GM12874 (cell line): ENCODE measurements at regions not wholly inside any gene's neighbourhood (a gene's known extent, or its start where the extent isn't known, plus 50 kb on each side); places are given as distances from the start of the nearest gene placed in this dataset.

Source experiments
- TF ChIP-seq, protein P1 (sequence below): IDR thresholded peaks from 2 replicates; pipeline ENCODE4 v1.5.1; 2011; ENCODE audit warnings: low read depth, mild to moderate bottlenecking, control low read depth, low read length, moderate library complexity; ENCODE audit not compliant: insufficient read depth

DNA sequence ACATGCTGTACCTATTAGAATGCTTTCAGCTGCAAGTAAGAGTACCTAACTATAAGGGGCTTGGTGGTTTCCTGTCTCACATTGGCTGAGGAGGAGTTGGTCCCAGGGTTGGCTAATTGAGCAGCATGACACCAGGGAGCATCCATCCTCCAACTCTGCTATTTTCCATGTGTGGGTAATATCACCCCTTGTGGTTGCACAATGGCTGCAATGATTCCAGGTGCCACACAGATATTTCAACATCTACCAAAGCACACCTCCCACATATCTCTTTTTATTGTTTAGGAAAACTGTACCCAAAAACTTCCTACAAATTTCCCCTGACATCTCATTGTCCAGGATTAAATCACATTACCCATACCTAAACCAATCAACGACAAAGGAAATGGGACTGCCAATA is 118.0 kb upstream of the EEA1 start:
- TF ChIP-seq, protein P1, sequence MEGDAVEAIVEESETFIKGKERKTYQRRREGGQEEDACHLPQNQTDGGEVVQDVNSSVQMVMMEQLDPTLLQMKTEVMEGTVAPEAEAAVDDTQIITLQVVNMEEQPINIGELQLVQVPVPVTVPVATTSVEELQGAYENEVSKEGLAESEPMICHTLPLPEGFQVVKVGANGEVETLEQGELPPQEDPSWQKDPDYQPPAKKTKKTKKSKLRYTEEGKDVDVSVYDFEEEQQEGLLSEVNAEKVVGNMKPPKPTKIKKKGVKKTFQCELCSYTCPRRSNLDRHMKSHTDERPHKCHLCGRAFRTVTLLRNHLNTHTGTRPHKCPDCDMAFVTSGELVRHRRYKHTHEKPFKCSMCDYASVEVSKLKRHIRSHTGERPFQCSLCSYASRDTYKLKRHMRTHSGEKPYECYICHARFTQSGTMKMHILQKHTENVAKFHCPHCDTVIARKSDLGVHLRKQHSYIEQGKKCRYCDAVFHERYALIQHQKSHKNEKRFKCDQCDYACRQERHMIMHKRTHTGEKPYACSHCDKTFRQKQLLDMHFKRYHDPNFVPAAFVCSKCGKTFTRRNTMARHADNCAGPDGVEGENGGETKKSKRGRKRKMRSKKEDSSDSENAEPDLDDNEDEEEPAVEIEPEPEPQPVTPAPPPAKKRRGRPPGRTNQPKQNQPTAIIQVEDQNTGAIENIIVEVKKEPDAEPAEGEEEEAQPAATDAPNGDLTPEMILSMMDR = no peak

DNA sequence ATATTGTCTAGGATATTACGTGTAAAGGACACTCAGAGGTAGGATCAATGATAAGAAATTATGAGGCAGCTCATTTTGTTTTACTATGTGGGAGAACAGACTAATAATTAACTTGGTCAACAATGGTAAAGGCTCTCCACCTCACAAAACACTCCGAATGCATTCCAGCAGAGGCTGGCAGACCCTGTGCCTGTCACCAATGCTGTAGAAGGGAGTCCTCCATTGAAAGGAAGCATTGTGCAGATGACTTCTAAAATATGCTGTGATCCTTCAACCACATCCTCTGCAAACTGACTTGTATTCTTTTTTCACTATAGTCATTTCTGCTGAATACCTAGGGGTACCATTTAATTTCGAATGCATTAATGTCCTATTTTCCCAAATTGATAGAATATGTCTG is 119.6 kb upstream of the EEA1 start:
- TF ChIP-seq, protein P1 = no peak

DNA sequence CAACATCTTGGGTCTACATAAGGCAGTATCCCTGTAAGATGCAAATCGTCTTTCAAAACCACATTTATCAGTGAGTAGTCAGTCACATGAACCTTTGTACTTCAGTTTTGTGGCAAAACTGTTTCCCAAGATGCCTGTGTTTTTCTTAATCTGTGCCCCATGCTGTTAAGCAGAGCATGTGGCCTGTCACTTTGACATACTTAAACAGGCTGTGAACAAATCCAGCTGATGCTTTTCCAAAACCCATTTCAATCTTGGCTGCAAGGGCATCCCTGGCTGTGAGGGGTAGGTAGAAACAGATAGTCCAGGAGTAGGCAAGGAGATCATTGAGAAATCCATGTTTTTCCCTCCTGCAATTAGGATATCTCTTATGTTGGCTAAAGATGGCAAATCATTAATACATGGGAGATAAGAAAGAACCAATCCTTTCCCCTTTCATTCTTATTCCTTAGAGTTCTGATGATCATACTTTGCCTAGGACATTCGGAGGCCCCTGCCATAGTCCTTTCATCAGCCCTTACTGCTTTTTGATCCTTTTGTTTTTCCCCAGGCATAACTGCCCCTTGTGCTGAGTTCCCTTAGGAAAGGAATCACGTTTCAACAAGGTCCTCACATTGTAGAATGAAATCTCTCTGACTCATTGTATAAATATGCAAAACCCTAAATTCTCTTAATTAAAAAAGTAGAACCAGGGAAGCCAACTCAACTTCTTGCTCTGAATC is 121.1 kb upstream of the EEA1 start:
- TF ChIP-seq, protein P1 = no peak

DNA sequence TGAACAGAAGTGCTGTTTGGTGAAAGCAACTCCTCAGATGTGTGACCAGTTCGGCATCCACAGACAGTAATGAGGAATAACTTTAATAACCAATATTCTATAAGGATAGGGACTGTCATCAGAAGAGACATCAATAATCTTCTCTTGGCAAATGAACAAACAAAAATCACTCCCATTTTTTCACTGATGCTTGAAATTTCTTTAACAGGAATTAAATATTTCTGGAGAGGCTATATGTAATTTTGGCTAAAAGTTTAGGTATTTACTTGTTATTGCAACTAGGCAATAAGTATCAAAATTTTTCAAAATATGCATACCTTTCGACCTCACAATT is 121.6 kb upstream of the EEA1 start:
- TF ChIP-seq, protein P1 = no peak

DNA sequence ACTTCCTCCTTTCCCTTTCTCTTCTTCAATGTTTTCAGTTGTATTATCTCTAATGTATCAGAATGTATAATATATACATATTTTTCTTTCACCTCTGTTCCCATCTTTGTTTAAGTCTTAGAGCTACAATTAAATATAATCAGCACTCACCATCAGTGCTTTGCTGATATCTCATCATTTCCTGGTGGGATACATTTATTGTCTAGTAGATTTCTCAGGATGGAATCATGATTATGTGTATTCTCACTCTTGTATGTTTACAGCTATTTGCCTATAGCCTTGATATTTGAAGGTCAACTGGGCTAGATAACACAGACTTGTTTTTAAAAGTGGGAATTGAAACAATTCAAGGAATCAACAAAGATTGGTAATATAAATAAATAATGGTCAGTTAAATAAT is 124.9 kb upstream of the EEA1 start:
- TF ChIP-seq, protein P1 = no peak

DNA sequence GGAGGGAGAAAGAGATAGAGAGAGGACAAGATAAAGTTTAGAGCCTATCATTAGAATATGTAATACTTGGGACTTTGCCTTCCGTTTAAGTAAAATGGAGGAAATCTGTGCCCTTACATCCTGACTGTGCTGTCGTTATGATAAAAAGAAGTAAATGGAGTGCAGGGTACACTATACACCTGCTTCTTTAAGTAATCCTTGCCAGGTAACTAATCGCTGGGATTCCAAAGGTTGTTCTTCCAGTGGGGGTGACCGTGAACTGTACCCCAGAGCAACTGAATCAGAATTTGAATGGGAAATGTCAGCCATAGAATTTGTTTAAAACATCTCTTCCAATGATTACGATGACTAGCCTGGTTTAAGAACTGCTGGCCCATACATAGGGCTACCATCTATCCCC is 126.1 kb upstream of the EEA1 start:
- TF ChIP-seq, protein P1 = no peak

DNA sequence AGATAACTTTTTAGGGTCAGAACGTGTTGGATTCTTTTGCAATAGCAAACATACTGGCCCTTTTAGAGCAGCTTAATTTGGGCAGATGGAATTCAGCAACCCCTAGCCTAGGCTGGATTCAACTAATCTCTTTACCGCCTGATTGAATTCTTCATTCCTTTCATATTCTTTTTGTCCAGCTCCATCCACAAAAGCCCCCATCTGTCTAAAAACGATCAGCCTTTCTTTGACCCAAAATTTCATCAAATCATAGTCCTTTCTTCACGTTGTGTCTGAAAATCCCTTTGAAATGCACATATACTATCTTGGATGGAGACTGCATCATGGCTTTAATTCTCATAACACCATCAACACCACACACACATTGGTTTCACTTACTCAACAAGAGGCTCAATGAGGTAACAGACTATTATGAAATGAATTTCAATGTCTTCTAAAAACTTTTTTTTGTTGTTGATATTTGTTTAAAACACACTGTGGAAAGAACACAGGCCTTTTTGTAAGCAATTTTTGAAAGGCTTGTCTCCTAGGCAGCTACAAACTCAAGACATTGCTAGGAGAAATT is 128.0 kb upstream of the EEA1 start:
- TF ChIP-seq, protein P1 = no peak
